ENCODE measurements at regions not wholly inside any gene's neighbourhood (a gene's known extent, or its start where the extent isn't known, plus 50 kb on each side); places are given as distances from the start of the nearest gene placed in this dataset.

GRCh38 chr10:108849688-108850087 is 1073.6 kb downstream of the XPNPEP1 start:
- Histone ChIP-seq H3K27ac (ENCODE audit: extremely low read depth, low read depth, low read length) (no peak overlapping the region), H3K4me3 (ENCODE audit: low read depth, low read length) (no peak overlapping the region), H3K36me3 (ENCODE audit: control insufficient read depth in 2 of 2, insufficient read depth in 1 of 2, low read length in 2 of 2) (no peaks in the 10 kb centered on the region), H3K4me1 (ENCODE audit: control insufficient read depth, insufficient read depth, low read length) (no peaks in the 10 kb centered on the region), H3K9me3 (ENCODE audit: control insufficient read depth, insufficient read depth, low read depth, low read length) (no peaks in the 10 kb centered on the region)
- no peak for TF ChIP-seq ZFP3 (tag by site-specific recombination; IDR thresholded peaks at IDR 0.05; ENCODE audit: low read depth)
- TF ChIP-seq ZBTB21 (tag by site-specific recombination; IDR thresholded peaks at IDR 0.05): no peak
- no peak for TF ChIP-seq RBAK (tag by site-specific recombination; IDR thresholded peaks at IDR 0.05)
- no peak for TF ChIP-seq ZNF596 (tag by site-specific recombination; IDR thresholded peaks at IDR 0.05)
- no peak for TF ChIP-seq ZNF510 (tag by site-specific recombination; IDR thresholded peaks at IDR 0.05; ENCODE audit: insufficient replicate concordance)
- TF ChIP-seq ZNF398 (tag by site-specific recombination; IDR thresholded peaks at IDR 0.05): no peak
- no peak for TF ChIP-seq KLF8 (tag by site-specific recombination; IDR thresholded peaks at IDR 0.05)
- ChIA-PET POLR2A (no interaction called here), CTCF (no interaction called here)

GRCh38 chr10:108849186-108849585 is 1074.1 kb downstream of the XPNPEP1 start:
- CTCF ChIA-PET: no interaction called here
- Histone ChIP-seq H3K9me3 (ENCODE audit: control insufficient read depth, insufficient read depth, low read depth, low read length) (no peaks in the 10 kb centered on the region), H3K36me3 (ENCODE audit: control insufficient read depth in 2 of 2, insufficient read depth in 1 of 2, low read length in 2 of 2) (no peaks in the 10 kb centered on the region), H3K4me1 (ENCODE audit: control insufficient read depth, insufficient read depth, low read length) (no peaks in the 10 kb centered on the region), H3K4me3 (ENCODE audit: low read depth, low read length) (no peak overlapping the region), H3K27ac (ENCODE audit: extremely low read depth, low read depth, low read length) (no peak overlapping the region)
- TF ChIP-seq ZNF174 (tag by site-specific recombination; IDR thresholded peaks at IDR 0.05) (no peak), ZNF843 (tag by site-specific recombination; IDR thresholded peaks at IDR 0.05) (no peak), PRDM1 (tag by site-specific recombination; IDR thresholded peaks at IDR 0.05) (no peak), ZNF23 (tag by site-specific recombination; IDR thresholded peaks at IDR 0.05; ENCODE audit: borderline replicate concordance) (no peak)
- POLR2A ChIA-PET: no interaction called here

- POLR2A ChIA-PET: no interaction called here
- Histone ChIP-seq H3K4me3 (ENCODE audit: low read depth, low read length) (no peak overlapping the region), H3K36me3 (ENCODE audit: control insufficient read depth in 2 of 2, insufficient read depth in 1 of 2, low read length in 2 of 2) (no peaks in the 10 kb centered on the region), H3K27ac (ENCODE audit: extremely low read depth, low read depth, low read length) (no peak overlapping the region), H3K4me1 (ENCODE audit: control insufficient read depth, insufficient read depth, low read length) (no peaks in the 10 kb centered on the region), H3K9me3 (ENCODE audit: control insufficient read depth, insufficient read depth, low read depth, low read length) (no peaks in the 10 kb centered on the region)
- no peak for TF ChIP-seq ZNF791 (tag by site-specific recombination; IDR thresholded peaks at IDR 0.05)
- TF ChIP-seq ATF2 (tag by site-specific recombination; IDR thresholded peaks at IDR 0.05; ENCODE audit: low read depth): peak; percentile 52
- CTCF ChIA-PET: no interaction called here
These were observed 1075.3 kb downstream of the XPNPEP1 start for GRCh38 chr10:108848046-108848445.

GRCh38 chr10:108840944-108841343 is 1082.4 kb downstream of the XPNPEP1 start:
- ChIA-PET CTCF (no interaction called here), POLR2A (no interaction called here)
- H3K4me3 ChIP-seq (ENCODE audit: low read depth, low read length): no peak overlapping the region
- no peak overlapping the region for H3K27ac ChIP-seq (ENCODE audit: extremely low read depth, low read depth, low read length)
- no peaks in the 10 kb centered on the region for H3K9me3 ChIP-seq (ENCODE audit: control insufficient read depth, insufficient read depth, low read depth, low read length)
- H3K4me1 ChIP-seq (ENCODE audit: control insufficient read depth, insufficient read depth, low read length): no peaks in the 10 kb centered on the region
- no peaks in the 10 kb centered on the region for H3K36me3 ChIP-seq (ENCODE audit: control insufficient read depth in 2 of 2, insufficient read depth in 1 of 2, low read length in 2 of 2)
- TF ChIP-seq PBX3 (CRISPR knock-in tag; IDR thresholded peaks at IDR 0.05) (no peak), ZFHX2 (tag by site-specific recombination; conservative IDR thresholded peaks at IDR 0.05) (no peak), ZBTB21 (tag by site-specific recombination; IDR thresholded peaks at IDR 0.05) (no peak), ZNF558 (tag by site-specific recombination; IDR thresholded peaks at IDR 0.05) (no peak), CTCF (tag by site-specific recombination; IDR thresholded peaks at IDR 0.05) (no peak), RBAK (tag by site-specific recombination; IDR thresholded peaks at IDR 0.05) (no peak), MYNN (tag by site-specific recombination; IDR thresholded peaks at IDR 0.05; ENCODE audit: borderline replicate concordance) (no peak), ZNF146 (tag by site-specific recombination; IDR thresholded peaks at IDR 0.05) (no peak), YY2 (tag by site-specific recombination; IDR thresholded peaks at IDR 0.05) (no peak), ZNF311 (tag by site-specific recombination; IDR thresholded peaks at IDR 0.05; ENCODE audit: borderline replicate concordance) (no peak), ZBTB26 (tag by site-specific recombination; optimal IDR thresholded peaks at IDR 0.05) (no peak)
